ENCODE measurements at regions not wholly inside any gene's neighbourhood (a gene's known extent, or its start where the extent isn't known, plus 50 kb on each side); places are given as distances from the start of the nearest gene placed in this dataset.

GRCh38 chr1:244230470-244230869 lies 179.4 kb downstream of the ZBTB18 start:
- Histone ChIP-seq H3K27ac (ENCODE audit: insufficient read depth, low read length, poor library complexity, severe bottlenecking) (no peak overlapping the region), H3K27me3 (replicated peaks; ENCODE audit: control insufficient read depth, insufficient read depth, low read length, poor library complexity, severe bottlenecking) (no peaks in the 10 kb centered on the region), H3K4me1 (ENCODE audit: control insufficient read depth, insufficient read depth, low read length, poor library complexity, severe bottlenecking) (no peaks in the 10 kb centered on the region), H3K36me3 (ENCODE audit: control insufficient read depth, insufficient read depth, low read length) (no peaks in the 10 kb centered on the region), H3K9me3 (ENCODE audit: control insufficient read depth, low read length) (no peaks in the 10 kb centered on the region), H3K4me3 (ENCODE audit: insufficient read depth, low read depth, low read length, poor library complexity, severe bottlenecking) (no peak overlapping the region)
- DNase-seq: no peak

- no peaks in the 10 kb centered on the region for H3K36me3 ChIP-seq (ENCODE audit: control insufficient read depth, insufficient read depth, low read length)
- no peak for DNase-seq
- H3K4me3 ChIP-seq (ENCODE audit: insufficient read depth, low read depth, low read length, poor library complexity, severe bottlenecking): no peak overlapping the region
- H3K4me1 ChIP-seq (ENCODE audit: control insufficient read depth, insufficient read depth, low read length, poor library complexity, severe bottlenecking): no peaks in the 10 kb centered on the region
- H3K9me3 ChIP-seq (ENCODE audit: control insufficient read depth, low read length): no peaks in the 10 kb centered on the region
- no peak overlapping the region for H3K27ac ChIP-seq (ENCODE audit: insufficient read depth, low read length, poor library complexity, severe bottlenecking)
- H3K27me3 ChIP-seq (replicated peaks; ENCODE audit: control insufficient read depth, insufficient read depth, low read length, poor library complexity, severe bottlenecking): no peaks in the 10 kb centered on the region
Observed at GRCh38 chr1:244231193-244231571, 180.1 kb downstream of the ZBTB18 start.

- H3K27ac ChIP-seq (ENCODE audit: insufficient read depth, low read length, poor library complexity, severe bottlenecking): no peak overlapping the region
- H3K4me1 ChIP-seq (ENCODE audit: control insufficient read depth, insufficient read depth, low read length, poor library complexity, severe bottlenecking): no peaks in the 10 kb centered on the region
- no peak for DNase-seq
- no peaks in the 10 kb centered on the region for H3K9me3 ChIP-seq (ENCODE audit: control insufficient read depth, low read length)
- no peak overlapping the region for H3K4me3 ChIP-seq (ENCODE audit: insufficient read depth, low read depth, low read length, poor library complexity, severe bottlenecking)
- H3K36me3 ChIP-seq (ENCODE audit: control insufficient read depth, insufficient read depth, low read length): no peaks in the 10 kb centered on the region
- no peaks in the 10 kb centered on the region for H3K27me3 ChIP-seq (replicated peaks; ENCODE audit: control insufficient read depth, insufficient read depth, low read length, poor library complexity, severe bottlenecking)
Observed at GRCh38 chr1:244231572-244232315, 180.7 kb downstream of the ZBTB18 start.

- Histone ChIP-seq H3K4me1 (ENCODE audit: control insufficient read depth, insufficient read depth, low read length, poor library complexity, severe bottlenecking) (no peaks in the 10 kb centered on the region), H3K4me3 (ENCODE audit: insufficient read depth, low read depth, low read length, poor library complexity, severe bottlenecking) (no peak overlapping the region), H3K27ac (ENCODE audit: insufficient read depth, low read length, poor library complexity, severe bottlenecking) (no peak overlapping the region), H3K36me3 (ENCODE audit: control insufficient read depth, insufficient read depth, low read length) (no peaks in the 10 kb centered on the region), H3K9me3 (ENCODE audit: control insufficient read depth, low read length) (no peaks in the 10 kb centered on the region), H3K27me3 (replicated peaks; ENCODE audit: control insufficient read depth, insufficient read depth, low read length, poor library complexity, severe bottlenecking) (no peaks in the 10 kb centered on the region)
- no peak for DNase-seq
Observed at GRCh38 chr1:244234009-244234643, 183.0 kb downstream of the ZBTB18 start.

- Histone ChIP-seq H3K4me1 (ENCODE audit: control insufficient read depth, insufficient read depth, low read length, poor library complexity, severe bottlenecking) (no peaks in the 10 kb centered on the region), H3K9me3 (ENCODE audit: control insufficient read depth, low read length) (no peaks in the 10 kb centered on the region), H3K27ac (ENCODE audit: insufficient read depth, low read length, poor library complexity, severe bottlenecking) (no peak overlapping the region), H3K36me3 (ENCODE audit: control insufficient read depth, insufficient read depth, low read length) (no peaks in the 10 kb centered on the region), H3K27me3 (replicated peaks; ENCODE audit: control insufficient read depth, insufficient read depth, low read length, poor library complexity, severe bottlenecking) (no peaks in the 10 kb centered on the region), H3K4me3 (ENCODE audit: insufficient read depth, low read depth, low read length, poor library complexity, severe bottlenecking) (no peak overlapping the region)
- DNase-seq: no peak
Observed at GRCh38 chr1:244235157-244235556, 184.1 kb downstream of the ZBTB18 start.

GRCh38 chr1:244236101-244236500 lies 185.0 kb downstream of the ZBTB18 start:
- no peak overlapping the region for H3K27ac ChIP-seq (ENCODE audit: insufficient read depth, low read length, poor library complexity, severe bottlenecking)
- no peak overlapping the region for H3K4me3 ChIP-seq (ENCODE audit: insufficient read depth, low read depth, low read length, poor library complexity, severe bottlenecking)
- no peak for DNase-seq
- H3K27me3 ChIP-seq (replicated peaks; ENCODE audit: control insufficient read depth, insufficient read depth, low read length, poor library complexity, severe bottlenecking): no peaks in the 10 kb centered on the region
- no peaks in the 10 kb centered on the region for H3K4me1 ChIP-seq (ENCODE audit: control insufficient read depth, insufficient read depth, low read length, poor library complexity, severe bottlenecking)
- no peaks in the 10 kb centered on the region for H3K36me3 ChIP-seq (ENCODE audit: control insufficient read depth, insufficient read depth, low read length)
- H3K9me3 ChIP-seq (ENCODE audit: control insufficient read depth, low read length): no peaks in the 10 kb centered on the region

- Histone ChIP-seq H3K4me1 (ENCODE audit: control insufficient read depth, insufficient read depth, low read length, poor library complexity, severe bottlenecking) (no peaks in the 10 kb centered on the region), H3K27me3 (replicated peaks; ENCODE audit: control insufficient read depth, insufficient read depth, low read length, poor library complexity, severe bottlenecking) (no peaks in the 10 kb centered on the region), H3K9me3 (ENCODE audit: control insufficient read depth, low read length) (no peaks in the 10 kb centered on the region), H3K4me3 (ENCODE audit: insufficient read depth, low read depth, low read length, poor library complexity, severe bottlenecking) (no peak overlapping the region), H3K36me3 (ENCODE audit: control insufficient read depth, insufficient read depth, low read length) (no peaks in the 10 kb centered on the region), H3K27ac (ENCODE audit: insufficient read depth, low read length, poor library complexity, severe bottlenecking) (no peak overlapping the region)
- no peak for DNase-seq
Observed at GRCh38 chr1:244236721-244237120, 185.6 kb downstream of the ZBTB18 start.

- H3K36me3 ChIP-seq (ENCODE audit: control insufficient read depth, insufficient read depth, low read length): no peaks in the 10 kb centered on the region
- no peaks in the 10 kb centered on the region for H3K4me1 ChIP-seq (ENCODE audit: control insufficient read depth, insufficient read depth, low read length, poor library complexity, severe bottlenecking)
- H3K27ac ChIP-seq (ENCODE audit: insufficient read depth, low read length, poor library complexity, severe bottlenecking): no peak overlapping the region
- H3K9me3 ChIP-seq (ENCODE audit: control insufficient read depth, low read length): no peaks in the 10 kb centered on the region
- no peak overlapping the region for H3K4me3 ChIP-seq (ENCODE audit: insufficient read depth, low read depth, low read length, poor library complexity, severe bottlenecking)
- H3K27me3 ChIP-seq (replicated peaks; ENCODE audit: control insufficient read depth, insufficient read depth, low read length, poor library complexity, severe bottlenecking): no peaks in the 10 kb centered on the region
- DNase-seq: no peak
Observed at GRCh38 chr1:244237445-244237844, 186.4 kb downstream of the ZBTB18 start.

- Histone ChIP-seq H3K4me3 (ENCODE audit: insufficient read depth, low read depth, low read length, poor library complexity, severe bottlenecking) (no peak overlapping the region), H3K36me3 (ENCODE audit: control insufficient read depth, insufficient read depth, low read length) (no peaks in the 10 kb centered on the region), H3K4me1 (ENCODE audit: control insufficient read depth, insufficient read depth, low read length, poor library complexity, severe bottlenecking) (no peaks in the 10 kb centered on the region), H3K27me3 (replicated peaks; ENCODE audit: control insufficient read depth, insufficient read depth, low read length, poor library complexity, severe bottlenecking) (no peaks in the 10 kb centered on the region), H3K27ac (ENCODE audit: insufficient read depth, low read length, poor library complexity, severe bottlenecking) (no peak overlapping the region), H3K9me3 (ENCODE audit: control insufficient read depth, low read length) (no peaks in the 10 kb centered on the region)
- no peak for DNase-seq
Observed at GRCh38 chr1:244239261-244239770, 188.2 kb downstream of the ZBTB18 start.

- DNase-seq: no peak
- H3K27me3 ChIP-seq (replicated peaks; ENCODE audit: control insufficient read depth, insufficient read depth, low read length, poor library complexity, severe bottlenecking): no peaks in the 10 kb centered on the region
Observed at GRCh38 chr1:244241438-244241837, 190.4 kb downstream of the ZBTB18 start.

More at GRCh38 chr1:244241438-244241837, 190.4 kb downstream of the ZBTB18 start:
- Histone ChIP-seq H3K36me3 (ENCODE audit: control insufficient read depth, insufficient read depth, low read length) (no peaks in the 10 kb centered on the region), H3K4me3 (ENCODE audit: insufficient read depth, low read depth, low read length, poor library complexity, severe bottlenecking) (no peak overlapping the region), H3K27ac (ENCODE audit: insufficient read depth, low read length, poor library complexity, severe bottlenecking) (no peak overlapping the region), H3K4me1 (ENCODE audit: control insufficient read depth, insufficient read depth, low read length, poor library complexity, severe bottlenecking) (no peaks in the 10 kb centered on the region), H3K9me3 (ENCODE audit: control insufficient read depth, low read length) (no peaks in the 10 kb centered on the region)
